ENCODE measurements at regions not wholly inside any gene's neighbourhood (a gene's known extent, or its start where the extent isn't known, plus 50 kb on each side); places are given as distances from the start of the nearest gene placed in this dataset.

DNA sequence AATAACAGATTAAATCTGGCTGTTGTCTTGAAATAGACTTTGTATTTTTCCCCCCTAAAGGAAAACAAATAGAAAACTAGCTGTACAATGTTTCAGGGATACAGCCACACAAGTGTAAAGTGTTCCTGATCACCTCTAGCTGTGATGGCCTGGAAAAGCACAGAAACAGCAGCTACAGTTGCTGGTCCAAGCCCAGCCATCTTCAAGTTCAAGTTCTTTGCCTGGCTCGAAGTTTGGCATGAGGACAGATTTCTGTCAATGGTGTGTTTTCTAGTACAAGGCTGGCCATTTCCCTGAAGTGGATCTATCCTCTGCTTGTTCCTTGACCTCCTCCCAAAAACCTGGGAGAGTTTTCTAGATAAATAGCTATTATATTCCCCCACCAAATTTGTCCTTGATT, 272.2 kb upstream of the ADRA1B start:
- TF ChIP-seq, protein P1, sequence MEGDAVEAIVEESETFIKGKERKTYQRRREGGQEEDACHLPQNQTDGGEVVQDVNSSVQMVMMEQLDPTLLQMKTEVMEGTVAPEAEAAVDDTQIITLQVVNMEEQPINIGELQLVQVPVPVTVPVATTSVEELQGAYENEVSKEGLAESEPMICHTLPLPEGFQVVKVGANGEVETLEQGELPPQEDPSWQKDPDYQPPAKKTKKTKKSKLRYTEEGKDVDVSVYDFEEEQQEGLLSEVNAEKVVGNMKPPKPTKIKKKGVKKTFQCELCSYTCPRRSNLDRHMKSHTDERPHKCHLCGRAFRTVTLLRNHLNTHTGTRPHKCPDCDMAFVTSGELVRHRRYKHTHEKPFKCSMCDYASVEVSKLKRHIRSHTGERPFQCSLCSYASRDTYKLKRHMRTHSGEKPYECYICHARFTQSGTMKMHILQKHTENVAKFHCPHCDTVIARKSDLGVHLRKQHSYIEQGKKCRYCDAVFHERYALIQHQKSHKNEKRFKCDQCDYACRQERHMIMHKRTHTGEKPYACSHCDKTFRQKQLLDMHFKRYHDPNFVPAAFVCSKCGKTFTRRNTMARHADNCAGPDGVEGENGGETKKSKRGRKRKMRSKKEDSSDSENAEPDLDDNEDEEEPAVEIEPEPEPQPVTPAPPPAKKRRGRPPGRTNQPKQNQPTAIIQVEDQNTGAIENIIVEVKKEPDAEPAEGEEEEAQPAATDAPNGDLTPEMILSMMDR (IDR thresholded peaks at IDR 0.05; ENCODE audit: poor library complexity) = no peak
- TF ChIP-seq EZH2phosphoT487 (IDR thresholded peaks at IDR 0.05; ENCODE audit: low read depth, severe bottlenecking, unreplicated experiment) (no peak), EZH2 (IDR thresholded peaks at IDR 0.05; ENCODE audit: borderline replicate concordance) (no peak)

Measured in hepatocyte (in vitro differentiated cells).